ENCODE measurements at regions not wholly inside any gene's neighbourhood (a gene's known extent, or its start where the extent isn't known, plus 50 kb on each side); places are given as distances from the start of the nearest gene placed in this dataset.
A peak's percentile ranks its signal among the peaks of the same experiment; 100 is the strongest.
"Not testable (repeated sequence)": the region's sequence is repeated elsewhere in the genome, so short reads cannot be mapped to it uniquely, and the experiment has no call there.

DNA sequence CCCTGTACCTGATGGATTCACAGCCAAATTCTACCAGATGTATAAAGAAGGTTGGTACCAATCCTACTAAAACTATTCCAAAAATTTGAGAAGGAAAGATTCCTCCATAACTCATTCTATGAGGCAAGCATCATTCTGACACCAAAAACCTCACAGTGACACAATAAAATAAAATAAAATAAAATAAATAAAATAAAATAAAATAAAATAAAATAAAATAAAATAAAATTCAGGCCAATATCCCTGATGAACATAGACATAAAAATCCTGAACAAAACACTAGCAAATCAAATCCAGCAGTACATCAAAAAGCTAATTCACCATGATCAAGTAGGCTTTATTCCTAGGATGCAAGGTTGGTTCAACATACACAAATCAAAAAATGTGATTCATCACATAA, 108.1 kb downstream of the PROX1 start:
- DNase-seq (ENCODE audit: low read depth in 2 of 2): not testable (repeated sequence)

DNA sequence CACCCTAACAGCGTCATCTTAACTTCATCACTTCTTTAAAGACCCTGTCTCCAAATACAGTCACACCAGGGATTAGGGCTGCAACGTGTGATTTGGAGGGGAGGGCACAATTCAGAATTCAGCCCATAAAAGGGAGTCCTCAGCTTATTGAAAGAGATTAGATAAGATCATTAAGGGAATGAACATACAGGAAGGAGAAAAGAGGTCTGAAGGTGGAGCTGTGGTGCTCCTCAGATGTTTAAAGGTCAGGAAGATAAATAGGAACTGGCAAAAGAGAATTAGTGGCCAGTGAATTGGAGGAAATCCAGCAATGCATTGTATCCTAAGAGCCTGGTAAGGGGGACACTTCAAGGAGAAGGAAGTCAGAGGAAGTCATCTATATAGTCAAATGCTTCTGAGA, 113.5 kb downstream of the PROX1 start:
- no peak for DNase-seq (ENCODE audit: low read depth in 2 of 2)

- no peak for DNase-seq (ENCODE audit: low read depth in 2 of 2)
These were observed 114.1 kb downstream of the PROX1 start for GRCh38 chr1:214101828-214102227.

DNA sequence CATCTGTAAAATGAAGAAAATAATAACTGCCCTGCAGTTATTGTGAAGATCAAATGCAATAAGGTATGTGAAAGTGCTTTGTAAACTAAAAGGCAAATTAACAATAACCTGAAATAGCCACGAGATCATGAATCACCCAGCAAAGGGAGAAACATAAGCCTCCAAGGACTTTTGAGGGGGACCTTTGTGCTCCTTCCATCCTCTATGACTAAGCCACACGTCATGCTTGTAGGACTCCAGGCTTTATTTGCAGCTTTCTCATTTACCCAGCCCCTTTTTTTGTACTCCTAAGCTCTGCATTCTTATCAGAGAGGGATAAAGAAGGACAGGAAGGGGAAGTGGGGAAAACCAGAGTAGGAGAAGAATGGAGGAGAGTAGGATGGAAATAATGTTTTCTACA, 115.1 kb downstream of the PROX1 start:
- peak; percentile 11 to 17 for DNase-seq (ENCODE audit: low read depth in 2 of 2)

GRCh38 chr1:214103778-214104177, 116.0 kb downstream of the PROX1 start:
- DNase-seq (ENCODE audit: low read depth in 2 of 2): no peak

DNA sequence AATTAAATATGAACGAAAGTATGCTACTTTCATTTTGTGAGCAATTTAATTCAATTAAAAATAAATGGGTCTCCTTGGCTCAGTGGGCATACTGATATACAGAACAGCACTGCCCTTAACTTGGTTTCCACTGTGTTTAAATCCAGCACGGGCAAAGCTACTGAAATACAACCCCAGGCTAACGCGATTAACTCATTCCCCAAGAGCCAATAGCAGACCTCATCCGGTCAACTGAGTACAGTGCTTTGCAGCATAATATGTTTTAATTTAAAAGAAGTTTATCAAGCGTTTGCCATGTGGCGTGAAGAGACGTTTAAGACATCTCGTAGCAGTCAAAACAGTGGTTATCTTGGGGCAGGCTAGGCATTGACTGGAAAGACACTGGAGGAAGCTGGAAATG, 118.6 kb downstream of the PROX1 start:
- DNase-seq (ENCODE audit: low read depth in 2 of 2): no peak

GRCh38 chr1:214107322-214108096, 119.7 kb downstream of the PROX1 start:
- DNase-seq (ENCODE audit: low read depth in 2 of 2): no peak

GRCh38 chr1:214108097-214108446, 120.3 kb downstream of the PROX1 start:
- DNase-seq (ENCODE audit: low read depth in 2 of 2): no peak

- DNase-seq (ENCODE audit: low read depth in 2 of 2): no peak
These were observed 124.0 kb downstream of the PROX1 start for GRCh38 chr1:214111796-214112195.

DNA sequence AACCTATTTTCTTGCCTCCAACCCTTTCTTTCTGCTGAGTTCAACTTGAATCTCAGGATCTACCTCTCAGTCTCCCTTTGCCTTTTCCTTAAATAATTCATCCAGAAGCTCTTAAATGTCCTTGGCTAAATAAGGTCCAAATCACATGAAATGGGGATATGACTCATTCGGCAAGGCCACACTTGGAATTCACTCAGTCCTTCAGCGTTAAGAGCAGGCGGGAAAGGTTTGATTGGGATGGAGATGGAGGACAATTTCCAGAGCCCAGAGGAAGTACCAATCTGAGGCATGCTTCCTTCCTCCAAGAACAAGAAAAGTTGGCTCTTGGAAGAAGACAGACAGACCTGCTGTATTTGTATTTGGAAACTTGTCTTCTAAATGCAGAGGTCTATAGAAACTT, 128.5 kb downstream of the PROX1 start:
- no peak for DNase-seq (ENCODE audit: low read depth in 2 of 2)

DNA sequence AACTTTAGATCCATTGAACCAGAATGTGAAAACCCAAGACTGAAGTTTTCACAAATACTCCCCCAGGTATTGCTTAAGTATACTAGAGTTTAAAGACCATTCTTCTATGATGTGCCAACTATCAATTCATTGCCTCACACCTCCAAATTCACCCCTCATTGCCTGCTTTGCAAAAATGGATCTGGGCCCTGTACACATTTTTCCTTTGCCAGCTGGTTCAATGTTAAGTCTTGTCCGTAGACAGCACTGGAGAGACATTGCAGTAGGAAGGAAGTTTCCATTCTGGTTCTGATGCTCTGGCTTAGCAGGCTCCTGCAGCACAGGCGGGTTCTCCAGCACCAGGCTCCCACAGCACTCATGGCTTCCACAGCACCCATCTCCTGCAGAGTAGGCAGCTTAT, 130.0 kb downstream of the PROX1 start:
- DNase-seq (ENCODE audit: low read depth in 2 of 2): no peak

DNA sequence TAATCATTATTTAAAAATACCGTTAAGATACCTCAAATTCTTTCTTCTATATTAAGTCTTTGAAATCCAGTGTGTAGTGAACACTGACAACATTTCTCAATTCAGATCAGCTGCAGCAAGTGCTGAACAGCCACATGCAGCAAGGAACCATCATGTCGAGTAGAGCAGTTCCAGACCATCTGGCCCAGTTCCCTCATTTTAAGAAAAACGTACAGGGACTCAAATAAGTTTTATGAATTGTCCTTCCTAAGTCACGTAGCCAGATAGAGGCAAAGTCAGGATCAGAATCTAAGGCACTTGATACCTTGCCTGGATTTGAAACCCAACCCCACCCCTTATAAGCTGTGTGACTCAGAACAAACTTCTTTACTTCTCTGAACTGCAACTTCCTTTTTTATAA, 132.4 kb downstream of the PROX1 start:
- no peak for DNase-seq (ENCODE audit: low read depth in 2 of 2)

- no peak for DNase-seq (ENCODE audit: low read depth in 2 of 2)
These were observed 133.2 kb downstream of the PROX1 start for GRCh38 chr1:214120951-214121350.

DNA sequence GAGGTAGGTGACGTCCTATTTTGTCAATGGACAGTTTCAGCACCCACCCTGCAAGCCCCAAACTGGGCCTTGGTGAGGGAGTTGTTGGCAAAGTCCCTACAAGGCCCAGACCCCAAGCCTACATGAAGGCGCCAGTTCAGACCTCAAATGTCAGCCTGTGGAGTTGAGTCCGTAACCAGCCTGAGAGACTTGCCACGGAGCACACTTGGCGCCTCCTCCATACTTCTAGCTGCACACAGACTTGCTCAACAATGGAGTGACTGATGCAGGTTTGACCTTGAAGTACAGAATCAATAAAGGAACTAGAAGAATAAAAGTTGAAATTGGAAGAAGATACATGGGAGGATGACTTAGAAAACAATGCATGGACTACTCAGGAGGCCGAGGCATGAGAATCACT, 134.3 kb downstream of the PROX1 start:
- DNase-seq (ENCODE audit: low read depth in 2 of 2): no peak

GRCh38 chr1:214123061-214123784, 135.4 kb downstream of the PROX1 start:
- peak; percentile 22 to 27 for DNase-seq (ENCODE audit: low read depth in 2 of 2)

DNA sequence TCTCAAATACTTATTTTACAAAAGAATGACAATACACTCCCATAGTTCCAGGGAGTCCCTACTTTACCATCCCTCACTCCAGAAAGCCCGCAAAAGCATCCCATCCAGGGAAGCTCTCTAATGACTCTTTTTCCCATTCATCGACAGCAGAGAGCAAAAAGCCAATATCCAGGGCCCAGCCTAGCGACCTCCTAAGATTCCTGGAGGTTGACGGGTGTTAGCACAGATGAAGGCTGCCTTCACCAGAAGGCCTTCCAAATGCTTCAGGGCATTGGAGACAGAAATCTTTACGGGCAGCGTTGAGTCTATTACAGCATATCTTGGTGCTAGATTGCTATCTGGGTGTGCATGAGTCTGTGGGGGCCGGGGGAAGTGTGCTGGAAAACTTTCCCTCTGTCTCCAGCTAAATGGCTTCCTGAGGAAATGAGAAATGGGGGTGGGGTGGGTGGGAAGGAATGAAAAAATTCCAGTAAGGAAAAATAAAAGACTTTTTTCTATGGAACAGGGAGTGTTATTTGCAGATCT, 136.6 kb downstream of the PROX1 start:
- no peak for DNase-seq (ENCODE audit: low read depth in 2 of 2)

DNA sequence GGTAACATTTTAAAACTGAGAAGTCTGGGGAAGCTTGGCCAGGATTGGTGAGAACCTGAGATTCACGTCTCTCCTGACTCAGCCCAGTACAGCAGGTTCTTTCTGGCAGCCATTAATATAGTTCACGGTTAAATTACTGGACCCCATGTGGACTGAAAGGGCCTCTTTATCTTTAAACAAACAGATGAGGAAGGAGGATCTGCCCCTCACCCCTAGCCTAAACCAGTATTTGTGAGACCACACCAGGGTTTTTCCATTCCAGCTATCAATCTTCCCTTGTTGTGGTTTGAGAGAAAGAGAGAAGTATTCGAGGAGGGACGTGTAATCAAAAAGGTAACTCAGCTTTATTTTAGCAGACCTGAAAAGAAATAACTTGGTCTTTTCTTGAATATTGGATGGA, 137.1 kb downstream of the PROX1 start:
- DNase-seq (ENCODE audit: low read depth in 2 of 2): no peak

GRCh38 chr1:214125819-214126218, 138.0 kb downstream of the PROX1 start:
- no peak for DNase-seq (ENCODE audit: low read depth in 2 of 2)

DNA sequence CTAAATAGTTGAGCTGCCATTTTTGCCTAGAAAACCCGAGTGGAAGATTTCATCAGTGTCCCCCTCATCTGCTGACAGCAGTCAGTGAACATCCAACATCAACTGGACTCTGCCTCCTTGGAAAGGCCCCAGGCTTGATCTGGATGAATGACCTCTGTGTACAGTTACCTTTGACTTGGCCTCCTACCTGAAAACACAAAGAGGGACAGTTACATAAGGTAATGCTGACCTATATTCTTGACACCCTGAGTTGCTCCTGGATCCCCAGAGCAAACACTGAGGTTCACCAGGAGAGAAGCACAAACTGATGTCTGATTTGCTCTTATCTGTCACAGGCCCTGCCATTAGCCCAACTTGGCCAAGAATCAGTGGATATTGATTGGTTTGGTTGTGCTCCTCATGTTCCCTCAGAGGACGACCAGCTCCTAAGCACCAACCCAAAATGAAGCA, 138.9 kb downstream of the PROX1 start:
- no peak for DNase-seq (ENCODE audit: low read depth in 2 of 2)

DNA sequence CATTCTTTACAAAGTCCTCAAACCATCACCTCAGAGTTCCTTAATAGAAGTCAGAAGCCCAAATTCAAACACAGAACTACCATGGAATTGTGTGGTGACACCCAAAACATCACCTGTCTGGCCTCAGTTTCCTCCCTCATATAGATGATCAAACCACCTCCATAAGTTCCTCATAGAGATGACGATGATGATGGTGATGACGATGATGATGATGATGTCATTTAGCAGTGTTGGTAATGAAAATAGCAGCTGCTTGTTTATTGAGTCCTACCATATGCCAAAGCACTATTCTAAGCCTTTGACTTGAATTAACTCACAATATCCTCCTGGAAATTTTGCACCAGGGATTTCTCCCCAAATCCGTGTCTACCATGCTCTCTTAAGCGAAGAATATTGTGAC, 139.9 kb downstream of the PROX1 start:
- no peak for DNase-seq (ENCODE audit: low read depth in 2 of 2)

GRCh38 chr1:214135886-214136285, 145.1 kb upstream of the SMYD2 start:
- peak in 1 of 2 experiments; percentile 20 for DNase-seq (ENCODE audit: low read depth in 2 of 2)

DNA sequence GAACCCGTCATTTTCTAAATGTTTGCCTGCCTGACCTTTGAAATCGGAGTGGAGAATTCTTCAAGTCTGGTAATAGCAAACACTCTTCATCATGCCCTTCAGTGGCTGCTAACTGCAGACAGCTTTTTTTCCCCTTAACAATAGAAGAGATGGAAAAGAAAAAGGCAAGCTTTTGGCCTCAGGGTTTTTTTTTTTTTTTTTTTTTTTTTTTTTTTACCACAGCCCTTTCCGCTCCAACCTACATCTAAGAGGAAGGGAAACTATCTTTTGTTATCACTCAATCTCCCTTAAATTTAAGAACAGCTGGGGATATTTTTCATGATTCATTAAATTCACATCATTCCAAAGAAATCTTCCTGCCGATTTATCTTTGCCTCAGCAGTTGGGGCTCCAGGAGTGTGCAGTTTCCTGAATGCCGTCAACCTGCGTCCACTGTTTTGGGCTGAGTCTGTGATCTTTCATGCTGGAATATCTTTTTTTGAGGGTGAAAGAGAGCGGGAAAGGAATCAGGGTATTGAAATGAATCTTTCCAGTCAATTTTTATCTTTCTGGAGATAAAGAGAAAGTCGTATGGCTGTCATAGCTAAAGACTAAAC, 144.5 kb upstream of the SMYD2 start:
- peak in 1 of 2 experiments; percentile 1 for DNase-seq (ENCODE audit: low read depth in 2 of 2)

DNA sequence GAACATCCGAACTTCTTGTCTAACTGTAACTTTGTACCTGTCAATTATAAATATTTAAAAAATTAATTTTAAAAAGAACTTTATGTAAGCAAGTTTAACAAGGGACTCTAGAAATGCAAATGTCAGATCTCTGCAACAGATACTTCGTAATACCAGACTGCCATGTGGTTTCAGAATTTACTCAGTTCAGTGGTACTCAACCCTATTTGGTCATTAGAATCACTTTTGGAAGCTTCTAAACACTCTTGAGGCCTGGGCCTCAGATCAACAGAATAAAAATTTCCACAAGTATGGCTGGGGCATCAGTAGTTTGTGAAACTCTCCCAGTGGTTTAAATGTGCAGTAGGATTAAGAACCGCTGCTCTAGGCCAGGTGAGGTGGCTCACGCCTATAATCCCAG, 139.5 kb upstream of the SMYD2 start:
- DNase-seq (ENCODE audit: low read depth in 2 of 2): no peak
